ENCODE measurements at regions not wholly inside any gene's neighbourhood (a gene's known extent, or its start where the extent isn't known, plus 50 kb on each side); places are given as distances from the start of the nearest gene placed in this dataset.

GRCh38 chr1:221862971-221863370 lies 121.1 kb upstream of the DUSP10 start:
- Histone ChIP-seq H3K4me1 (ENCODE audit: control insufficient read depth in 1 of 2, insufficient read depth in 2 of 2, low read depth in 1 of 2, low read length in 1 of 2) (peaks cover 0 to 7% of the 10 kb centered on the region in 2 experiments; a peak in 1 of 4 replicates), H3K9me2 (no peaks in the 10 kb centered on the region), H2AFZ (ENCODE audit: low read depth) (no peak overlapping the region), H3K79me2 (ENCODE audit: insufficient read depth) (no peaks in the 10 kb centered on the region), H3K9me3 (no peaks in the 10 kb centered on the region), H3K27ac (ENCODE audit: low read depth in 2 of 2, low read length in 1 of 2) (no peak overlapping the region), H4K20me1 (ENCODE audit: insufficient read depth) (no peaks in the 10 kb centered on the region), H3K4me2 (no peak overlapping the region), H3F3A (replicated peaks; ENCODE audit: insufficient read depth) (no peaks in the 10 kb centered on the region), H3K9ac (no peak overlapping the region), H3K4me3 (ENCODE audit: low read depth in 2 of 2, low read length in 1 of 2) (no peak overlapping the region), H3K27me3 (ENCODE audit: insufficient read depth) (no peaks in the 10 kb centered on the region), H3K36me3 (replicated peaks in 1 of 2; ENCODE audit: control insufficient read depth in 1 of 2, insufficient read depth in 2 of 2, low read length in 1 of 2) (no peaks in the 10 kb centered on the region)
- ChIA-PET POLR2A (no interaction called here), CTCF (no interaction called here)
- DNase-seq, result no peak
- 86% methylated on average over 3 of the region's 3 CpGs for WGBS (ENCODE audit: low lambda C conversion rate)
- TF ChIP-seq FOXJ3 (CRISPR knock-in tag; IDR thresholded peaks at IDR 0.05) (no peak), ZBTB33 (IDR thresholded peaks at IDR 0.05; ENCODE audit: borderline replicate concordance, low read depth) (no peak), REST (IDR thresholded peaks at IDR 0.05; ENCODE audit: low read depth, low read length) (no peak), JUND (IDR thresholded peaks at IDR 0.05) (no peak), CTCF (IDR thresholded peaks at IDR 0.05) (no peak), NFIC (IDR thresholded peaks at IDR 0.05; ENCODE audit: borderline replicate concordance) (no peak), FOSL2 (IDR thresholded peaks at IDR 0.05; ENCODE audit: borderline replicate concordance, low read depth) (no peak), RFX5 (IDR thresholded peaks at IDR 0.05; ENCODE audit: low read length) (no peak), PBX3 (IDR thresholded peaks at IDR 0.05) (no peak), USF1 (IDR thresholded peaks at IDR 0.05; ENCODE audit: borderline replicate concordance, low read depth) (no peak), MAX (IDR thresholded peaks at IDR 0.05; ENCODE audit: low read depth) (no peak), ELF1 (IDR thresholded peaks at IDR 0.05) (no peak), YY1 (IDR thresholded peaks at IDR 0.05; ENCODE audit: low read depth) (no peak), CHD2 (IDR thresholded peaks at IDR 0.05; ENCODE audit: low read length, partially characterized antibody) (no peak), USF2 (IDR thresholded peaks at IDR 0.05; ENCODE audit: borderline replicate concordance, low read depth, low read length) (no peak), GABPA (IDR thresholded peaks at IDR 0.05; ENCODE audit: low read depth) (no peak), FOXM1 (IDR thresholded peaks at IDR 0.05; ENCODE audit: low read depth) (no peak), TAF1 (IDR thresholded peaks at IDR 0.05; ENCODE audit: borderline replicate concordance, low read depth, low read length) (no peak)
